ENCODE measurements at regions not wholly inside any gene's neighbourhood (a gene's known extent, or its start where the extent isn't known, plus 50 kb on each side); places are given as distances from the start of the nearest gene placed in this dataset.
"Not testable (repeated sequence)": the region's sequence is repeated elsewhere in the genome, so short reads cannot be mapped to it uniquely, and the experiment has no call there.

DNA sequence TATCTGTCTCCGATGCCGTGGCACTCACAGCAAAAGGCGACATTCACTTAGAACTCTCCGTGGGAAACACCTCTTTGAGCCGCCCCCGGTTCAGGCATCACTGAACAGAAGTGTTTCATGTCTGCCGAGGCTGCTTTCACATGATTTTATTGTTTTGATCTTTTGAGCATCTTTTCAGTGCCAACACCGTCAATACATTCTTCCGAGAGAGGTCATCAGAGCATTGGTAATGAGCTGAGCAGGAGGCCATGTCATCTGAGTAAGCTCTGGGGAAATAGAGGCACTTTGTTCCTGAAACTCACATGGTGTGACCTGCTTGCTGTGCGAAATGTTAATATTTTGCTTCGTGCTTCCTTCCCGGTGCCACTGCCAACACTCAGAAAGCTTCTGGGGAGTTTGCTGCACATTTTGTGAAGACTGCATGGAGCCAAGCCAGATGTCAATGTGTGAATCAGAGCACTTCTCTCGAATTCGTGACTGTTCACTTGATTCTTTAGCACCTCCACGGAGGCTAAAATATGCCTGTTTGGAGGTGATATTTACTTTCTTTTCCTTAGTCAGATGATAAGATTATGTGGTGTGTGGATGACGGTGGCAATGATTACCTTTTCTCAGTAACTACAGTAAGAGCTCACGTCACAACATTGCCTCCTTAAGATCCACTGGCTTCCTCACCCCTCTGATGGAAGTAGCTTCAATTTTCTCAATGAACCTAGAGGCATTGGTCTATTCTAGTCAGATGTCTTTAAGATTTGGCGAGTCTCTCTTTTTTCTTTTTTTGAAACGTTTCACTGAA lies 222.3 kb upstream of the HS3ST1 start:
- DNase-seq, result no peak

DNA sequence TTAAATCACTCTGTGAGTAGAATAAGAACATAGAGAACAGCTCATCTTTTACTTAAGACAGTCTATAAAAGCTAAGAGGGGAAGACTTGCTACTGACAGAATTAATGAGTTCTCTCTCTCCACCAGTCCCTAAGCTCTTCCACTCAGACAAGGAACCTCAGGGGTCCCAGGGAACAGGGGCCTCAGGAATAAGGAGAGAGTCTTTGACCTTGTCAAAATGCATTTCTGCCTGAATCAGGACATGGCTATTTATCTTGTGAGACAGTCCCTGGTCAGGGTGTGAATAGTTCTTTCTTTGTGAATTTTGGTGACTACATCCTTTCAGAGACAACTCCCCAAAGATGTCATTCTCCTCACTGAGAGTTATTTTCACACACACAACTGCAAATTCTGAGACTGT lies 218.7 kb upstream of the HS3ST1 start:
- no peak for DNase-seq

DNA sequence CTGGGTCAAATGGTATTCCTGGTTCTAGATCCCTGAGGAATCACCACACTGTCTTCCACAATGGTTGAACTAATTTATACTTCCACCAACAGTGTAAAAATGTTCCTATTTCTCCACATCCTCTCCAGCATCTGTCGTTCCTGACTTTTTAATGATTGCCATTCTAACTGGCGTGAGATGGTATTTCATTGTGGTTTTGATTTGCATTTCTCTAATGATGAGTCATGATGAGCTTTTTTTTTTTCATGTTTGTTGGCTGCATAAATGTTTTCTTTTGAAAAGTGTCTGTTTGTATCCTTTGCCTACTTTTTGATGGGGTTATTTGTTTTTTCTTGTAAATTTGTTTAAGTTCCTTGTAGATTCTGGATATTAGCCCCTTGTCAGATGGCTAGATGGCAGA lies 214.4 kb upstream of the HS3ST1 start:
- not testable (repeated sequence) for DNase-seq

DNA sequence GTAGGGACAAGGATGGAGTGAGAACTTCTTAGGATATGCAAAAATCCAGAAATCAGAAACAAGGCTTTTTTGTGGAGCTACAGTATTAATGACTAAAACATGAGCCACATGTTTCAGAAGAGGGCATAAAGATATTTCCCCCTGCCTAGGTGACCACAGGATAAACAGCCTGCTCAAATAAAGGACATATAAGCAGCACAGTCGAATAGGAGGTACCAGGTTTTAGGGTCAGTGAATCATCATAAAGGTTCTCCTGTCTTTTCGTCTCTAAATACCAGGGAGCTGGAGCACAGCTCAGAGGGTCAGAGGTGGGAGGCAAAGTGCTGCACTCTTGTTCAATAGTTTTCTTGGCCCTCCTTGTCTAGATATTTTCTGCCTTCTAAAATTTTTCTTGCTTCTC lies 211.9 kb upstream of the HS3ST1 start:
- no peak for DNase-seq

DNA sequence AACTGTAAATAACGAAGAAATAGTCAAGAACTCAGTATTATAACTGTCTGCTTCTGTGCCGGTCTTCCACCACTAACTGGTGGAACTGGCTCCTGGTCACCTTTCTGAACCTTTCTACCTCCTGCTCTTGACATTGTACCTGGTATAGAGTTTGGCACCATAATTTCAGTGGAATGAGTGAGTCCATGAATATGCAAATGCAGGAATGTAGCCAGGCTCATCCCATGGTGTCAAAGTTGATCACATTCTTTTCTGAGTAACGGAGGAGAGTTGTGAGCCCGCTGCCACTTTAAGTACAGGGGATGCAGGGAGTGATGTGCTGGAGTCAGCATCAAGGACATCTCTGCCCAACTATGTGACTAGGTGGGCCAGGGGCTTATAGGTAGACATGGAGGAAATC lies 207.9 kb upstream of the HS3ST1 start:
- DNase-seq, result no peak

DNA sequence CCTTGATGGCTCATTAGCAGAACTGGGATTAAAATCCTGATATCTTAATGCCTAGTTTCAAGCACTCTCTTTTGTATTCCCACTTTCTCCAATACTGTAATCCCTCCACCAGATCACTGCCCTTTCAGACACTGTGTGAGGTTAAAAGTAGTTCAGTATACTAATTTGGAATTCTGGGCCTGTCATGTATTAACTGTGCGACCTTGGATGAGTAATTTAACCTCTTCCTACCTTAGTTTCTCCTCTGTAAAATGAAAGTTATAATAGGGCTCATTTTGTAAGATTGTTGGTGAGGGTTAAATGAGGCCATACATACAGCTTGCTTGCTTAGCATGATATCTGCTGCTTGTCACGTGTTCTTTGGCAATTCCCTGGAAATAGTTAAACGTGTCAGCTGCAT lies 207.3 kb upstream of the HS3ST1 start:
- no peak for DNase-seq

DNA sequence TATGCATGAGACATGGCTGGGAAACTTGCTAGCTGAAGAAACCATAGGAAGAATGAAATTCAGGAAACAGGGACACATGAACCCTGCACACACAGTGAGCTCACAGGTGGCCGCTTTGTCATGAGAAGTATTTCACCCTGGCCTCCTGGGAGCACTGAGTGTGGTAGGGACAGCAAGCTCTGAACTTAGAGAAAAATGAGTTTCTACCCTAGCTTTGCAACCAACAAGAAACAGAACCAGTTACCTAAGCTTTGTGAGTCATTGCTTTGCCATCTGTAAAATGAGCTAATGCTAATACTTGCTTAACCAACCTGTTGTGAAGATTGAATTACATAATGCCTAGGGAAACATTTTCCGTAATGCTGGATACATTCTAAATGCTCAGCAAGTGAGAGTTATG lies 206.6 kb upstream of the HS3ST1 start:
- no peak for DNase-seq

DNA sequence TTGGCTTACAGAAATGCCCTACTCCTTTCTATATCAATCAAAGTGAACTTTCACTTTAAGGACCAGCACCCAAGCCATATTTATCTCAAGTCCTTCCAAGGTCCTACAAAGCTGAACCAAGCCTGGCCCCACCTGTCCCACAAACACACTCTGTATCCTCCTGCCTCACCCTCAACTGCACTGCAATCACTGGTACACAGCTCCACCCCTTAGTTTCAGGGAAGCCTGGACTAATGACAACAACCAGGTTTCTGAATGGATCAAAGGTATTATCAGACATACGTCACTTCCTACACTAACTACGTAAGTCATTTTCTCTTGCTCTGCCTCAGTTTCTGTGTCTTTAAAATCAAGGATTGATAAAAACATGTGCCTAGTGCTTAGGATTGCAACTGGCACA lies 205.6 kb upstream of the HS3ST1 start:
- no peak for DNase-seq

DNA sequence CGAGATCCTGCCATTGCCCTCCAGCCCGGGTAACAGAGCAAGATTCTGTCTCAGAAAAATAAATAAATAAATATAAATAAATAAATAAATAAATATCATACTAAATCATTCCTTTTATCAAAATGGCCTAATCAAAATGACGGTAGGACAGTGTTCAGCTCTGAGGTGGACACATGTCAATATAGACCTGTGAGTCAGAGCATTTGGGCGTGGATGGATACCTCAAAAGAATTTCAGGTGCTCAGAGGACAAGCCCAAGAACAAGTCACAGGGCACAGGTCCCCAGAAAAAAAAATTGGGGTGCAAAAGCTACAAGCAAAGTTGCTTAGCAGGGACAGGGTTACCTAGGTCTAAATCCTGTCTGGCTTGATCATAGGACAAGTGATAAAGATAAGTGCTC lies 204.7 kb upstream of the HS3ST1 start:
- DNase-seq, result no peak

DNA sequence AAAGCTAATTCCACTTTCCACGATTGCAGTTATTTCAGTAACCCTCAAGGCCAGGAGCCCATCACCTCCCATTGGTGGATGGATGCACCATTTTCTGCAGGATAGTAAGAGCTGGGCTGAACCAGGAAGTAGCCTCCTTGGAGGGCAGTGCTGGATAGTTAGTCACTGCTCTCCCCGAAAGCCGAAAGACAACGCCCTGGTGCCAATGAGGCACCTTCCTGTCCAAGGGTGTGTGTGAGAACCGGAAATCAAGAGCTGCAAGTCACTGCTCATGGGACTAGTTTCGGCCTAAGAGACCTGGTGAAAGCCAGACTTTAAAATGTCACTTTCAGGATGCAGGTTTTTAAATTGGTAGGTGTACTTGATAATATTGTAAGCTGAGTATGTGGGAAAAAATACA lies 203.8 kb upstream of the HS3ST1 start:
- no peak for DNase-seq

DNA sequence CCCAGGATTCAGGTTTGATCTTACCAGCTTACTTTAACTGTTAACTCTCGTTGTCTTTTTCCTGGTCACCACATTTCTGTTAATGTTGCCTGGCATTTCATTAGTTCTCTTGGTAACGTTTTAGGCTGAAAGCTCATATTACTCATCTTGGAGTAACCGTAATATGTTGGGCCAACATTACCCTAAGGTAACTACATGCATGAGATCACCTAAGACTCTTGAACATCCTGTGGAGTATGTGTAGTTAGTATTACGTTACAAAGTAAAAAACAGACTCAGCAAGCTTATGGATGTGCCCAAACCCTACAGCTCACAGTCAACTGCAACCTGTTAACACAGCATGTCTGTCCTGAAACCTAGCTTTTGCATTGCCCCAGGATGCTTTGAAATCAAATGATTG lies 203.3 kb upstream of the HS3ST1 start:
- DNase-seq, result no peak

DNA sequence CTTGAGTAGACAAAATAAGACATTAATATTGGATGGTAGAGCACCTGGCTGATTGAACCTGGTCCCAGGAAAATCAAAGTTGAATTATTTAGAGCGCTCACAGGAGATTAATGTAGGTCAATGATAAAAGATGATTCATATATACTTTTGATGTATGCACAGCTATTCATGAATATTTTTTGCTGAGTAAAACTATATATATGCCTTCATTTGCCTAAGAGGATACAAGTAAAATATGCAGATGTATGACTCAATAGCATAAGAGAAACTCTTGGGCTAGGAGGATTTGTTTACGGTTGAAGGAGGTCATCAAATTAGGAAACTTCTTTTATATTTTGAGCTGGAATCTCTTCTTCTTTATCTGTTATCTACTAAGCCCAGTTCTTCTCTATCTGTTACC lies 202.7 kb upstream of the HS3ST1 start:
- DNase-seq, result no peak

DNA sequence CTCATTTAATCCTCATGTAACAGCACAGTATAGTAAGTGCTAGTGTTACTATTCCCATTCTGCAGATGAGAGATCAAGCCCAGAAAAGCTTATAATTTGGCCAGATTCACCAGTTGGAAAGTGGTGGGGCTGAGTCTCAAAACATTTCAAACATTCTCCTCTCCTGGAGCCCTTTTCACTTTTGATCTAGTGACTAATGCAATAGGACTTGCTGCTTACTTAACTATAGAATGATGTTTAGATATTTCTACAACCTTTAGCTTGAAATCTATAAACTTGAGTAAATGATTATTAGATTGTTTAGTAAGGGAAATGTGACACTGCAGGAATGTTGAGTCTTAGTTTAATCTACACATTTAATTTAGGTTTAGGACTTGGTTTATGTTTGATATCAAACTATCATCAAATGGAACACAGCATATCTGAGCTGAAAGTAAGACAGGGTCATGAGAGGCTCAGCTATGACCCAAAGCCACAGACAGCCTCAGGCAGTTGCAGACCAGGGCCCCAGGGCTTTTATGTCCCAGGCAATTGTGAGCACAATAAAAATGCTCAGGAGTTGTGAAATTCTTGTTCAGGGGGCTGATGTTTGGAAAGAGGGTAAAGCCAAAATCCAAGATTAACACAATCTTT lies 199.5 kb upstream of the HS3ST1 start:
- DNase-seq, result no peak

DNA sequence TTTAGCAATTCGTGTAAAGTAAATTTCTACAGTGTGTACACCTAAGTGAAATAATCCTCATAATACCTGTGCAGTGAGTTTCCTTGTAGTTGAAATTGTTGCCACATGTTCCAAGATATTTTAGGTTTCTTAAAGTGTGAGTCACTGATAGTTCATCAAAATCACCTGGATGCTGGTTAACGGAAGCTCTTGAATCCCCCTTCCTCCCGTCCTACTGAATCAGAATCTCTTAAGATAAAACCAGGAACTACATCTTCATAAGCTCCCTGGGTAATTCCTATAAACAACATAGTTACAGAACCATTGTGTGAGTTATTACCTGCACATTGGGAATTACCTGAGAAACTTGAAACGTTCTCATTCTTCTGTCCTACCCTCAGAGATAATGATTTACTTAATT lies 197.4 kb upstream of the HS3ST1 start:
- no peak for DNase-seq

DNA sequence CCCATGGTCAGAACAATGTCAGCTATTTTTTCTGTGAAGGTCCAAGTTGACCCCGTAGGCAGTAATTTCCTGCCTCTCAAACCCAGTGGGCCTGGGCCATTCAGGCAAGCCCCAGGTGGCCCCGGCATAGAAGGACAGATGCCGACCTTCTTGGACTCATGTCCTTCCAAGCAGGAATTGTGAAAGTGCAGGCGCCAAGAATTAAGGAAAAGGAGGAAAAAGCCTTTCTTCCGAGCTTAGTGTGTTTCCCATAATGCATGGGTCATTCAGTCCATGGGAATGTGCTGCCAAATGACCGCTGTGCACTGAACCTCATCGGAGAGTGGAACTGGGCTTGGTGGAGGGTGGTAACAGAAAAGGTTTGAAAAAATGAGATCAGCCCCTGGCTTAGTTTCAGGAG lies 196.5 kb upstream of the HS3ST1 start:
- DNase-seq, result no peak

DNA sequence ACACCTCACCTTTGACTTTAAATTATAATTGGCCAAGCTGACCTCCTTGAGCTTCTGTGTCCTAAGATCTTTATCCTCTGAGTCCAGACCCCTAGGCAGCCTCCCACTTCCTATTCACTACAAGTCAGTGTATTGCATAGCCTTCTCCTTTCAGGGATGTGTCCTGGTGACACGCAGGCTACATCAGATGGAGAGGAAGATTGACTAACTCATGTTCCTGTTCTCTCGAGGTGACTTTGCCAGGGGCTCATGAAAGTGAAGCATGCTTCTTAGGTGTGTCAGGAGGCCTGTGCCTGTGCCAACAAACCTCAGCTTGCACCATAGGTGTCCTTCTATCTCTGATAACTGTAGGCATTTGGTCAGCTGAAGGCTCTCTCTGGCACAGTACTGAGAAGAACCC lies 195.7 kb upstream of the HS3ST1 start:
- no peak for DNase-seq

DNA sequence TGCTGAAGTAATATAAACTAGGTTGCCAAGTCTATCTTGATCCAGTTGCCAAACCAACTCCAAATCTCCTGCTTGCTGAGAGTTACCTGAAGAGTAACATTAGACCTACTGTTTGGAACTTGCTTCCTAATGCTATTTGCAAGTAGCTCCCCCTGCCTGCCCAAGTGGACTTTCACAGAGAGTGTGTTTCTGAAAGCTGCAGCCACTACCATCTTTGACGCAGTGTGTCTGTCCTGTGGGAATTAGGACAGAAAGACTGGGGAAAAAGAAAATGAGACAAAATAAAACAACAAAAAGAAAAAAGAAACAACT lies 195.0 kb upstream of the HS3ST1 start:
- DNase-seq, result no peak

DNA sequence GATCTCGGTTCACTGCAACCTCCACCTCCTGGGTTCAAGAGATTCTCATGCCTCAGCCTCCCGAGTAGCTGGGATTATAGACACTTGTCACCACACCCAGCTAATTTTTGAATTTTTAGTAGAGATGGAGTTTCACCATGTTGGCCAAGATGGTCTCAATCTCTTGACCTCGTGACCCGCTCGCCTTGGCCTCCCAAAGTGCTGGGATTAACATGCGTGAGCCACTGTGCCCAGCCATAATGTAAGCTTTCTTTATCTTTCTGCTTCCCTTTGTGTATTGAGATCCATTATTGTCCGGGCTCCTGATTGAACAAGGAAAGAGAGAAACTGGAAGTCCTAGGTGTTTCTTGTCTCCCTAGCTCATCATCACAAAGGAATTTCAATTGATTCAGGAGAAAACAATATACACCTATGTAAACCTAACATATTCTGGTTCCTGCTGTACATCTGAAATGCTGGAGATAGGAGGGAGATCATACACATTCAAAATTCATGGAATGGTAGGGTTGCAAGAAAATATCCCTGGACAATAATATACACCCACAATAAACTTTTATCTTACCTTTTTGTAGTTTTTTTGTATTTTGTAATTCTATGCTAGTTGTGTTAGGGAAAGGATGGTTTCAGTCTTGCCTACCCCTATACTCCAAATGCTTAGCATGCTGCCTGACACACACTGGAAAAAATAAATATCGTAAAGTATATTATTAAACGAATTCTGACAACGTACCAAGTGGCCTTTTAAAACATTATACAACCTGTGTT lies 194.4 kb upstream of the HS3ST1 start:
- no peak for DNase-seq

DNA sequence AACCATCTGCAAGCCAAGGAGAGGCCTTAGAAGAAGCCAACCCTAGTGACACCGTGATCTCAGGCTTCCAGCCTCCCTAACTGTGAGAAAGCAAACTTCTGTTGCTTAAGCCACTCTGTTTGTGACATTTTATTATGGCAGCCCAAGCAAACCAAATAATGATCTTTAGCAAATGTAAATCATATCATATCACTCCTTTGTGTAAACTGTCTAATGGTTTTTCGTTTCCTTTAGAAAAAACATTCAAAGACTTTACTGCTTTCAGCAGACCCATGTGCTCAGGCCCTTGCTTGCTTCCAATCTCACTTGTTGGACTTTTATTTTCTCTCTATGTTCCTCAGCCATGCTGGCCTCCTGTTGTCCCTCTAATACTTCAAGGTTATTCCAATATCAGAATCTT lies 192.2 kb upstream of the HS3ST1 start:
- no peak for DNase-seq

DNA sequence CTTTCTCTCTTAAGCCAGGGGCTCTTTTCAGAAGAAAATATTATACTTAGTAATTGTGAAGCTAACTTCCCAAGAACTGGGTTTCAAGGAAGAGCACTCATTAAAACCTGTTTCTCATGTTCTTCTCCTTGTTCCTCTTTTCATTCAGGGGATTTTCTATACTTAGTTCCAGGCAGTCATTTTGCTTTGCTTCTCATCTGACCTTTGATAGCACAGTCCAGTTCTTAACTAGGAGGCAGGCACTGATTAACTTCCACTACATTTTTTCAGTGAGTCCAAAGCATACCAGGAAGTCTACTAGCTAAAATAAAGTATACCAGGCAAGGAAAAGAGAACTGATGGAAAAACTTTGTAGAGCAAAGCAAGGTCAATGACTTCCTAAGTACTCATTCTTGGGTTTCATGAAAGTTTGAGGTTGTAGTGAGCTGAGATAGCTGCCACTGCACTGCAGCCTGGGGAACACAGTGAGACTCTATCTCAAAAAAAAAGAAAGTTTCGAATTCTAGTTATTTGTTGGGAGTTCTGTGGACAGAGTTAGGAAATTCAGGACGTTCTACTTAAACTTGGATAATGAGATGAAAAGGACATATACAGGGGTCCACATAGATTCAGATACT lies 190.1 kb upstream of the HS3ST1 start:
- no peak for DNase-seq

DNA sequence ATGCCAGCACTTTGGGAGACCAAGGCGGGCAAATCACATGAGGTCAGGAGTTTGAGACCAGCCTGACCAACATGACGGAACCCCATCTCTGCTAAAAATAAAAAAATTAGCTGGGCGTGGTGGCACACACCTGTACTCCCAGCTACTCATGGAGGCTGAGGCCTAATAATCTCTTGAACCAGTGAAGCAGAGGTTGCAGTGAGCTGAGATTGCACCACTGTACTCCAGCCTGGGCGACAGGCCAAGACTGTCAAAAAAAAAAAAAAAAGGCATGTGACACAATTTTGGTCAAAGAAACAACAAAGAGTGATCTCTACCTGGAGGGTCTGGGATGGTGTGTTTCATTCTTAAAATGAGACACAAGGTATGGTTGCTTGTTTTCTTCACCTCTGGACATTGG lies 188.2 kb upstream of the HS3ST1 start:
- DNase-seq, result no peak

DNA sequence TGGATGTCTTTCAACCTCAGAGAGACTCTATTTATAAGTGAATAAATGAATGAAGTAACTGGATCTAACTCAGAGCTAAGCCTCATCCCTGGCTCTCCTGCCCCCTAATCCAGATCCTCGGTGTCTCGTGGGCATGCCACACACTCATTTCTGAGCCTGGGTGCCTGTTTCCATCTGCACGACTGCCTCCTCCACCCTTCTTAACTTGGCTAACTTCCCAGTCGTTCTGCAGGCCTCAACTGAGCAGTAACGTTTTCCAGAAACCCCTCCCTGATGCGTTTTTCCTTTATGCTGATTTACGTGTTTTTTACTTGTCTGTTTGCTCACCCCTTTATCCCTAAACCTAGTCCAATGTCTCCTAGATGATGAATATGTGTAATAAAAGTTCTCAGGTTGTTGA lies 186.9 kb upstream of the HS3ST1 start:
- no peak for DNase-seq

DNA sequence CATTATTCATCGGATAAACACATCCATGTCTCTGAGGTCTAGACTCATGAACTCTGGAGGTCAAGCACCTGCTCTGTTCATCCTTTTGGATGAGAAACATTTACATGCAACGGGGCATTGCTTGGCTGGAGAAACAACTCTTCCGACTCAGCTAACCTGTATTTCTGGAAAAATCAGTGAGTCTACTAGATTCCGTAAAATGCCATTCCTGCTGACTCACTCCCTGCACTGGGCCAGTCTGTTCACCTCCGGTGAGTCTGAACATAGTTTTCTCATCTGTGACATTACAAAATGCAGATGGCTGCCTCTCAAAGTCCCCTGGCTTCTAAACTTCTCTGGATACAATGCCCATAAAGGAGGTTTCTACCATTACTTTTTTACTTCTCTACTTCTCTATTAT lies 185.7 kb upstream of the HS3ST1 start:
- no peak for DNase-seq

DNA sequence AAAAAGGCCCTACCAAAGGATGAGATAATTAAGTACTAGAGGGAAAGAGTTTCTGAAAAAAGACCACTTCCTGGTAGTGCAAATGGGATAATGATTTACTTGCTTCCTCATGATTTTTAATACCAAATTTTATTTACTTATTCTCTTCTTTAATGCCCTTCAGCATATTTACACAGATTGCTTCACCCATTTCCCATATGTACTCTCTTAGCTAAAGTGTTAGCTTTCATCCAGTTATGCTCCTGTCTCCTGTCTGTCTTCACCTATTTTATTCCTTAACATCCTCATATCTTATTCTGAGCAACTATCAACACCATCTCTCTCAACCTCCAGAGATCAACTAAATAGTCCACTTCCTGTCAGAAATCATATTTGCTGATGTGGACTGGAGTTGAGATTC lies 183.2 kb upstream of the HS3ST1 start:
- DNase-seq, result no peak

All from activated T-cell treated with anti-CD3 and anti-CD28 coated beads, Interleukin-2, amount 50 U/mL, for 48 hours (primary cell).